Neural progenitor cell (in vitro differentiated cells): ENCODE measurements at regions not wholly inside any gene's neighbourhood (a gene's known extent, or its start where the extent isn't known, plus 50 kb on each side); places are given as distances from the start of the nearest gene placed in this dataset.

Experiments used
- DNase-seq: peaks from one replicate; pipeline ENCODE4 v3.0.0-alpha.2; 2016; ENCODE audit warnings: low spot score
- H2AFZ ChIP-seq: fragments of 200-600 bp; sonication (generic); replicated peaks from 2 replicates; pipeline ENCODE4 v1.6.1; 2016; ENCODE audit warnings: antibody characterized with exemption
- H3F3A ChIP-seq: fragments of 200-600 bp; sonication (generic); 2 replicates; pipeline ENCODE4 v1.6.1; 2016; ENCODE audit warnings: antibody characterized with exemption, low read depth
- H3K27ac ChIP-seq: fragments of 200-600 bp; sonication (generic); 2 replicates; pipeline ENCODE4 v1.5.1; 2016; ENCODE audit warnings: mild to moderate bottlenecking
- H3K27me3 ChIP-seq: fragments of 200-600 bp; sonication (generic); 2 replicates; pipeline ENCODE4 v1.6.1; 2016; ENCODE audit warnings: mild to moderate bottlenecking, moderate library complexity
- H3K36me3 ChIP-seq: fragments of 200-600 bp; sonication (generic); 2 replicates; pipeline ENCODE4 v1.5.1; 2016
- H3K4me1 ChIP-seq: fragments of 200-600 bp; sonication (generic); 2 replicates; pipeline ENCODE4 v1.6.1; 2016; ENCODE audit warnings: mixed run types
- H3K4me2 ChIP-seq: fragments of 200-600 bp; sonication (generic); 2 replicates; pipeline ENCODE4 v1.6.1; 2016
- H3K4me3 ChIP-seq: fragments of 200-600 bp; sonication (generic); 2 replicates; pipeline ENCODE4 v1.5.1; 2016
- H3K79me2 ChIP-seq: fragments of 200-600 bp; sonication (generic); 2 replicates; pipeline ENCODE4 v1.6.1; 2016; ENCODE audit warnings: low read depth
- H3K9ac ChIP-seq: fragments of 200-600 bp; sonication (generic); 2 replicates; pipeline ENCODE4 v1.6.1; 2016
- H3K9me3 ChIP-seq: fragments of 200-600 bp; sonication (generic); 2 replicates; pipeline ENCODE4 v1.5.1; 2016; ENCODE audit warnings: low read depth
- H4K20me1 ChIP-seq: fragments of 200-600 bp; sonication (generic); 2 replicates; pipeline ENCODE4 v1.6.1; 2016; ENCODE audit warnings: low read depth
- H3K27ac Mint-ChIP-seq: 3 replicates; pipeline ENCODE4 v1.8.0; 2021; ENCODE audit warnings: mixed read lengths
- H3K27me3 Mint-ChIP-seq: 2 replicates; pipeline ENCODE4 v1.8.0; 2022; ENCODE audit warnings: low read depth, mild to moderate bottlenecking, inconsistent platforms, moderate library complexity, mixed read lengths; ENCODE audit not compliant: insufficient read depth
- H3K36me3 Mint-ChIP-seq: 3 replicates; pipeline ENCODE4 v1.8.0; 2021; ENCODE audit warnings: mixed read lengths
- H3K4me1 Mint-ChIP-seq: 3 replicates; pipeline ENCODE4 v1.8.0; 2021; ENCODE audit warnings: mixed read lengths
- H3K4me3 Mint-ChIP-seq: 3 replicates; pipeline ENCODE4 v1.8.0; 2021; ENCODE audit warnings: mild to moderate bottlenecking, moderate library complexity, mixed read lengths
- H3K9me3 Mint-ChIP-seq: 3 replicates; pipeline ENCODE4 v1.8.0; 2020; ENCODE audit warnings: mixed read lengths
- CTCF ChIP-seq: fragments of 200-600 bp; sonication (generic); IDR thresholded peaks from 2 replicates; pipeline ENCODE4 v1.5.1; 2017; ENCODE audit warnings: antibody characterized with exemption, mild to moderate bottlenecking
- EZH2 ChIP-seq: fragments of 200-600 bp; sonication (generic); IDR thresholded peaks from 2 replicates; pipeline ENCODE4 v1.6.1; 2017; ENCODE audit warnings: antibody characterized with exemption, mild to moderate bottlenecking, moderate library complexity
- EZH2phosphoT487 ChIP-seq: fragments of 200-600 bp; sonication (generic); IDR thresholded peaks from 2 replicates; pipeline ENCODE4 v1.6.1; 2017; ENCODE audit warnings: antibody characterized with exemption

GRCh38 chr10:89901895-89902294 lies 200.5 kb downstream of the KIF20B start:
- H3K36me3 Mint-ChIP-seq = no peaks in the 10 kb centered on the region
- no peak overlapping the region for H3K27ac Mint-ChIP-seq
- Histone ChIP-seq H3K9ac (no peak overlapping the region), H3K36me3 (no peaks in the 10 kb centered on the region), H3F3A (no peaks in the 10 kb centered on the region), H2AFZ (no peak overlapping the region), H3K4me3 (no peak overlapping the region), H3K9me3 (no peaks in the 10 kb centered on the region), H3K4me1 (no peaks in the 10 kb centered on the region), H3K27me3 (no peaks in the 10 kb centered on the region), H4K20me1 (no peaks in the 10 kb centered on the region), H3K79me2 (no peaks in the 10 kb centered on the region), H3K27ac (no peak overlapping the region), H3K4me2 (no peak overlapping the region)
- no peaks in the 10 kb centered on the region for H3K27me3 Mint-ChIP-seq
- no peak overlapping the region for H3K4me3 Mint-ChIP-seq
- H3K9me3 Mint-ChIP-seq = no peaks in the 10 kb centered on the region
- TF ChIP-seq CTCF = no peak
- no peaks in the 10 kb centered on the region for H3K4me1 Mint-ChIP-seq
- DNase-seq = no peak

- no peak for TF ChIP-seq EZH2
- no peak for TF ChIP-seq CTCF
- no peak for TF ChIP-seq EZH2phosphoT487
- Histone ChIP-seq H3K79me2 (no peaks in the 10 kb centered on the region), H3K4me1 (no peaks in the 10 kb centered on the region), H2AFZ (no peak overlapping the region), H3F3A (no peaks in the 10 kb centered on the region), H3K9me3 (no peaks in the 10 kb centered on the region), H3K9ac (no peak overlapping the region), H3K4me3 (no peak overlapping the region), H3K27me3 (no peaks in the 10 kb centered on the region), H3K36me3 (no peaks in the 10 kb centered on the region), H3K27ac (no peak overlapping the region), H4K20me1 (no peaks in the 10 kb centered on the region), H3K4me2 (no peak overlapping the region)
- H3K27me3 Mint-ChIP-seq = no peaks in the 10 kb centered on the region
- no peaks in the 10 kb centered on the region for H3K4me1 Mint-ChIP-seq
- no peak overlapping the region for H3K4me3 Mint-ChIP-seq
- H3K36me3 Mint-ChIP-seq = no peaks in the 10 kb centered on the region
- no peaks in the 10 kb centered on the region for H3K9me3 Mint-ChIP-seq
- no peak overlapping the region for H3K27ac Mint-ChIP-seq
- DNase-seq = no peak
Observed at GRCh38 chr10:89904755-89905154, 203.4 kb downstream of the KIF20B start.

GRCh38 chr10:89909752-89910151 lies 208.4 kb downstream of the KIF20B start:
- H3K36me3 Mint-ChIP-seq = no peaks in the 10 kb centered on the region
- H3K27ac Mint-ChIP-seq = no peak overlapping the region
- no peaks in the 10 kb centered on the region for H3K4me1 Mint-ChIP-seq
- Histone ChIP-seq H3K4me1 (no peaks in the 10 kb centered on the region), H3K79me2 (no peaks in the 10 kb centered on the region), H3K27me3 (no peaks in the 10 kb centered on the region), H3K27ac (no peak overlapping the region), H3K9me3 (no peaks in the 10 kb centered on the region), H3F3A (no peaks in the 10 kb centered on the region), H3K36me3 (no peaks in the 10 kb centered on the region), H3K4me3 (no peak overlapping the region), H3K4me2 (no peak overlapping the region), H4K20me1 (no peaks in the 10 kb centered on the region), H2AFZ (no peak overlapping the region), H3K9ac (no peak overlapping the region)
- H3K9me3 Mint-ChIP-seq = no peaks in the 10 kb centered on the region
- no peak for DNase-seq
- TF ChIP-seq CTCF (no peak), EZH2 (no peak), EZH2phosphoT487 (no peak)
- peaks cover 2% of the 10 kb centered on the region for H3K27me3 Mint-ChIP-seq
- H3K4me3 Mint-ChIP-seq = no peak overlapping the region

- Histone ChIP-seq H2AFZ (peak overlapping the region; percentile 17), H3K4me1 (no peaks in the 10 kb centered on the region), H3K4me2 (no peak overlapping the region), H3K27me3 (no peaks in the 10 kb centered on the region), H3K79me2 (no peaks in the 10 kb centered on the region), H3K4me3 (no peak overlapping the region), H4K20me1 (no peaks in the 10 kb centered on the region), H3K27ac (no peak overlapping the region), H3K9me3 (no peaks in the 10 kb centered on the region), H3K9ac (no peak overlapping the region), H3K36me3 (no peaks in the 10 kb centered on the region), H3F3A (no peaks in the 10 kb centered on the region)
- TF ChIP-seq EZH2phosphoT487 = no peak
- Mint-ChIP-seq H3K27me3 (peaks cover 2% of the 10 kb centered on the region), H3K4me1 (no peaks in the 10 kb centered on the region), H3K36me3 (no peaks in the 10 kb centered on the region), H3K4me3 (no peak overlapping the region), H3K9me3 (peaks cover 2% of the 10 kb centered on the region), H3K27ac (no peak overlapping the region)
- DNase-seq = no peak
Observed at GRCh38 chr10:89915021-89915420, 213.6 kb downstream of the KIF20B start.
